ENCODE measurements at regions not wholly inside any gene's neighbourhood (a gene's known extent, or its start where the extent isn't known, plus 50 kb on each side); places are given as distances from the start of the nearest gene placed in this dataset.
A peak's percentile ranks its signal among the peaks of the same experiment; 100 is the strongest.
"Not testable (repeated sequence)": the region's sequence is repeated elsewhere in the genome, so short reads cannot be mapped to it uniquely, and the experiment has no call there.

GRCh38 chr9:110005521-110005920 lies 202.4 kb downstream of the C9orf152 start:
- POLR2A ChIA-PET; DNase-seq (ENCODE audit: low spot score); FAIRE-seq; H3K9ac ChIP-seq (ENCODE audit: insufficient read depth, low read depth, low read length); CTCF ChIA-PET (ENCODE audit: low intra/inter-chr PET ratio, low total read pairs); H4K20me1 ChIP-seq (ENCODE audit: insufficient read depth, low read length); in situ Hi-C loops (cut with HindIII; ENCODE audit: extremely low pct_ligation_motif_present, low pct_unique_long_range_greater_than_20kb); BruUV-seq (replicated peaks); H3K4me3 ChIP-seq (replicated peaks in 1 of 3; ENCODE audit: insufficient read depth in 1 of 3, low read depth in 2 of 3, low read length in 3 of 3); H2AFZ ChIP-seq (ENCODE audit: low read length); ATAC-seq; H3K4me1 ChIP-seq (ENCODE audit: insufficient read depth, low read length); H3K27ac ChIP-seq (ENCODE audit: extremely low read length, insufficient read depth, low read length); H3K79me2 ChIP-seq (ENCODE audit: insufficient read depth, low read length); H3K9me3 ChIP-seq (ENCODE audit: low read length); H3K27me3 ChIP-seq (ENCODE audit: control insufficient read depth in 1 of 2, insufficient read depth in 2 of 2, low read length in 2 of 2); H3K36me3 ChIP-seq (replicated peaks in 1 of 2; ENCODE audit: control insufficient read depth in 1 of 2, insufficient read depth in 2 of 2, low read length in 2 of 2); H3K4me2 ChIP-seq (ENCODE audit: low read depth, low read length); TF ChIP-seq FOXA1 (IDR thresholded peaks at IDR 0.05): not testable (repeated sequence)
- intact Hi-C loops (cut with micrococcal nuclease; ENCODE audit: unreplicated experiment): loop anchor here (5.0 kb wide), 1 partner anchor 617 kb away; no protein-coding TSS in a partner anchor
- WGBS (ENCODE audit: low lambda C conversion rate): no CpG with 5 or more reads among the region's 8 CpGs
- 0 out of 2 replicates have a peak, but pooled peaks have one; percentile 33 for TF ChIP-seq ZNF766 (CRISPR knock-in tag; IDR thresholded peaks at IDR 0.05; ENCODE audit: borderline replicate concordance)
- TF ChIP-seq, protein P1, sequence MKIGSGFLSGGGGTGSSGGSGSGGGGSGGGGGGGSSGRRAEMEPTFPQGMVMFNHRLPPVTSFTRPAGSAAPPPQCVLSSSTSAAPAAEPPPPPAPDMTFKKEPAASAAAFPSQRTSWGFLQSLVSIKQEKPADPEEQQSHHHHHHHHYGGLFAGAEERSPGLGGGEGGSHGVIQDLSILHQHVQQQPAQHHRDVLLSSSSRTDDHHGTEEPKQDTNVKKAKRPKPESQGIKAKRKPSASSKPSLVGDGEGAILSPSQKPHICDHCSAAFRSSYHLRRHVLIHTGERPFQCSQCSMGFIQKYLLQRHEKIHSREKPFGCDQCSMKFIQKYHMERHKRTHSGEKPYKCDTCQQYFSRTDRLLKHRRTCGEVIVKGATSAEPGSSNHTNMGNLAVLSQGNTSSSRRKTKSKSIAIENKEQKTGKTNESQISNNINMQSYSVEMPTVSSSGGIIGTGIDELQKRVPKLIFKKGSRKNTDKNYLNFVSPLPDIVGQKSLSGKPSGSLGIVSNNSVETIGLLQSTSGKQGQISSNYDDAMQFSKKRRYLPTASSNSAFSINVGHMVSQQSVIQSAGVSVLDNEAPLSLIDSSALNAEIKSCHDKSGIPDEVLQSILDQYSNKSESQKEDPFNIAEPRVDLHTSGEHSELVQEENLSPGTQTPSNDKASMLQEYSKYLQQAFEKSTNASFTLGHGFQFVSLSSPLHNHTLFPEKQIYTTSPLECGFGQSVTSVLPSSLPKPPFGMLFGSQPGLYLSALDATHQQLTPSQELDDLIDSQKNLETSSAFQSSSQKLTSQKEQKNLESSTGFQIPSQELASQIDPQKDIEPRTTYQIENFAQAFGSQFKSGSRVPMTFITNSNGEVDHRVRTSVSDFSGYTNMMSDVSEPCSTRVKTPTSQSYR (CRISPR knock-in tag; IDR thresholded peaks at IDR 0.05; ENCODE audit: borderline replicate concordance): peak; percentile 78
- TF ChIP-seq FOXA1 (CRISPR knock-in tag; IDR thresholded peaks at IDR 0.05): peak; percentile 37; the same call in 1 of the 2 replicates

DNA sequence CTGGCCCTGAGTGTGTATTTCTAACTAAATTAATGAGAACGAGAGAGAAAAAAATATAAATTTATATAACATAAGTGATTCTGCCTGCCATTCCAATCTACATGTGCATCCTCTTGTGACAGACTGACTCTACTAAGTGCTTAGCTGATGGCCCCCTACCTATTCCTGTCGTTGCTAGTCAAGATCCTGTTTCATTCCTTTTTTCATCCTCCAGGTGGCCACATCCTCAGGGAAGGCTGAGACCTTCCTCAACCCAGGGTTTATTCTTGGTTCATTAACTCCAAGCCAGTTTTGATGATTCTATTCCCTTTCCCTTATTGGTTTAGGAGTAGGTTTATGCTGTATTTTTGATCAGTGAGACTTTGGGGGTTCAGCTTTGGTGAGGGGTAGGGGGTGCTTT lies 201.3 kb downstream of the C9orf152 start:
- Histone ChIP-seq H3K4me3 (replicated peaks in 1 of 3; ENCODE audit: insufficient read depth in 1 of 3, low read depth in 2 of 3, low read length in 3 of 3) (no peak overlapping the region), H3K27ac (ENCODE audit: extremely low read length, insufficient read depth, low read length) (no peak overlapping the region), H3K9me3 (ENCODE audit: low read length) (no peaks in the 10 kb centered on the region), H2AFZ (ENCODE audit: low read length) (no peak overlapping the region), H3K79me2 (ENCODE audit: insufficient read depth, low read length) (no peaks in the 10 kb centered on the region), H3K27me3 (ENCODE audit: control insufficient read depth in 1 of 2, insufficient read depth in 2 of 2, low read length in 2 of 2) (no peaks in the 10 kb centered on the region), H3K36me3 (replicated peaks in 1 of 2; ENCODE audit: control insufficient read depth in 1 of 2, insufficient read depth in 2 of 2, low read length in 2 of 2) (no peaks in the 10 kb centered on the region), H3K4me1 (ENCODE audit: insufficient read depth, low read length) (no peaks in the 10 kb centered on the region), H4K20me1 (ENCODE audit: insufficient read depth, low read length) (no peaks in the 10 kb centered on the region), H3K9ac (ENCODE audit: insufficient read depth, low read depth, low read length) (no peak overlapping the region), H3K4me2 (ENCODE audit: low read depth, low read length) (no peak overlapping the region)
- ATAC-seq: peak; percentile 63
- intact Hi-C loops (cut with micrococcal nuclease; ENCODE audit: unreplicated experiment): loop anchor here (5.0 kb wide), 1 partner anchor 616 kb away; no protein-coding TSS in a partner anchor
- ChIA-PET CTCF (ENCODE audit: low intra/inter-chr PET ratio, low total read pairs) (interaction anchor here (1.5 kb wide), 1 partner anchor 146 kb away, joined by 6 read pairs; no protein-coding TSS in a partner anchor), POLR2A (no interaction called here)
- DNase-seq (ENCODE audit: low spot score): no peak
- no TSS peak for BruUV-seq (replicated peaks)
- in situ Hi-C loops (cut with HindIII; ENCODE audit: extremely low pct_ligation_motif_present, low pct_unique_long_range_greater_than_20kb): no loop called here
- WGBS (ENCODE audit: low lambda C conversion rate): 49% methylated on average over 2 of the region's 2 CpGs
- no peak for FAIRE-seq
- TF ChIP-seq PITX1 (CRISPR knock-in tag; IDR thresholded peaks at IDR 0.05) (no peak), STAG1 (CRISPR knock-in tag; IDR thresholded peaks at IDR 0.05) (peak; percentile 19; the same call in 1 of the 2 replicates), NFE2 (CRISPR knock-in tag; IDR thresholded peaks at IDR 0.05) (no peak), SMC3 (IDR thresholded peaks at IDR 0.05; ENCODE audit: low read length) (peak; percentile 25; the same call in 1 of the 2 replicates), ZKSCAN8 (CRISPR knock-in tag; IDR thresholded peaks at IDR 0.05; ENCODE audit: borderline replicate concordance) (no peak), ZNF414 (CRISPR knock-in tag; IDR thresholded peaks at IDR 0.05) (no peak), CTCF (CRISPR knock-in tag; IDR thresholded peaks at IDR 0.05) (0 out of 2 replicates have a peak, but pooled peaks have one; percentile 10), FOXM1 (CRISPR knock-in tag; IDR thresholded peaks at IDR 0.05) (no peak)
- TF ChIP-seq, protein P2, sequence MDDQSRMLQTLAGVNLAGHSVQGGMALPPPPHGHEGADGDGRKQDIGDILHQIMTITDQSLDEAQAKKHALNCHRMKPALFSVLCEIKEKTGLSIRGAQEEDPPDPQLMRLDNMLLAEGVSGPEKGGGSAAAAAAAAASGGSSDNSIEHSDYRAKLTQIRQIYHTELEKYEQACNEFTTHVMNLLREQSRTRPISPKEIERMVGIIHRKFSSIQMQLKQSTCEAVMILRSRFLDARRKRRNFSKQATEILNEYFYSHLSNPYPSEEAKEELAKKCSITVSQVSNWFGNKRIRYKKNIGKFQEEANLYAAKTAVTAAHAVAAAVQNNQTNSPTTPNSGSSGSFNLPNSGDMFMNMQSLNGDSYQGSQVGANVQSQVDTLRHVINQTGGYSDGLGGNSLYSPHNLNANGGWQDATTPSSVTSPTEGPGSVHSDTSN (CRISPR knock-in tag; IDR thresholded peaks at IDR 0.05; ENCODE audit: borderline replicate concordance): no peak
